Right lobe of liver (tissue), 6 donors: ENCODE measurements at regions not wholly inside any gene's neighbourhood (a gene's known extent, or its start where the extent isn't known, plus 50 kb on each side); places are given as distances from the start of the nearest gene placed in this dataset.
A peak's percentile ranks its signal among the peaks of the same experiment; 100 is the strongest.

ENCODE experiments used
- ATAC-seq, 4 donors: fragments of 200-7000 bp; cut with Tn5 transposase; one replicate each; pipeline ENCODE4 v1.9.1; 2020; ENCODE audit warnings: mild to moderate bottlenecking in 4 of 4, moderate library complexity in 4 of 4
- DNase-seq, 3 donors: peaks; one replicate each; pipeline ENCODE4 v3.0.0-alpha.2; 2020
- H3K27ac ChIP-seq, 3 donors: fragments of 200-600 bp; one replicate each; pipeline ENCODE4 v1.8.0; 2022
- H3K27me3 ChIP-seq, 2 donors: fragments of 200-600 bp; one replicate each; pipeline ENCODE4 v1.8.0; 2022
- H3K36me3 ChIP-seq, 4 donors: fragments of 200-600 bp; sonication (generic) in 1 of 4; one replicate each; pipeline versions ENCODE4 v1.5.1 to v1.8.0; 2017 to 2022; ENCODE audit warnings: control low read depth in 1 of 4
- H3K4me1 ChIP-seq, 4 donors: fragments of 200-600 bp; sonication (generic) in 1 of 4; one replicate each; pipeline versions ENCODE4 v1.5.1 to v1.8.0; 2017 to 2022; ENCODE audit warnings: control low read depth in 1 of 4
- H3K4me3 ChIP-seq, 3 donors: fragments of 200-600 bp; one replicate each; pipeline ENCODE4 v1.8.0; 2022
- H3K9me3 ChIP-seq, 4 donors: fragments of 200-600 bp; sonication (generic) in 1 of 4; one replicate each; pipeline versions ENCODE4 v1.5.1 to v1.8.0; 2017 to 2022; ENCODE audit warnings: control low read depth in 1 of 4
- CTCF ChIP-seq, 4 donors: fragments of 200-600 bp in 3 of 4; fragments of 450-650 bp in 1 of 4; IDR thresholded peaks; one replicate each; pipeline versions ENCODE4 v1.5.1 to v1.8.0; 2016 to 2022; ENCODE audit warnings: antibody characterized with exemption in 4 of 4, mild to moderate bottlenecking in 2 of 4
- POLR2A ChIP-seq: fragments of 450-650 bp; IDR thresholded peaks from one replicate; pipeline ENCODE4 v1.6.1; 2017; ENCODE audit warnings: antibody characterized with exemption, mild to moderate bottlenecking
- WGBS: methylation state at CpG from one replicate; pipeline ENCODE4 v1.1.6; 2018; ENCODE audit warnings: low coverage, low lambda C conversion rate; ENCODE audit not compliant: insufficient coverage; ENCODE audit errors: missing lambda C conversion rate; 5-methylcytosine and 5-hydroxymethylcytosine counted together
- intact Hi-C, 2 donors: fragments of 100-400 bp; cut with DNase I; formaldehyde crosslinking; loops; one replicate each; pipeline versions ENCODE4 v1.11.2 to v1.14.1; 2022
- donor health status: DM: no; HTN: yes; CAD: no.
- donor health status: DM: no; HTN: no; CAD: no.
- donor health status: DM: no; HTN: no; CAD: no.
- donor health status: DM: no; HTN: yes; CAD: no.
- donor health status: DM: no; HTN: yes; CAD: no.

GRCh38 chr22:22746963-22747933, 102.8 kb downstream of the GGTLC2 start:
- Histone ChIP-seq H3K27me3 (no peaks in the 10 kb centered on the region), H3K4me1 (peaks cover 0 to under 1% (median 0%) of the 10 kb centered on the region in 4 donors), H3K9me3 (no peaks in the 10 kb centered on the region), H3K27ac (no peak overlapping the region), H3K36me3 (no peaks in the 10 kb centered on the region), H3K4me3 (no peak overlapping the region)
- ATAC-seq (no peak), DNase-seq (no peak)
- intact Hi-C loops = no loop called here
- 46% methylated on average over 3 of the region's 8 CpGs for WGBS
- TF ChIP-seq POLR2A (no peak), CTCF (IDR thresholded peaks at IDR 0.05) (no peak)

GRCh38 chr22:22748297-22748743, 103.9 kb downstream of the GGTLC2 start:
- WGBS = 60% methylated on average over 5 of the region's 5 CpGs
- ATAC-seq (peak; percentile 64 to 82 (median 78)), DNase-seq (peak in 1 of 3 donors; percentile 53)
- Histone ChIP-seq H3K4me1 (peaks cover 0 to 11% (median 7%) of the 10 kb centered on the region in 4 donors), H3K9me3 (no peaks in the 10 kb centered on the region), H3K27me3 (no peaks in the 10 kb centered on the region), H3K27ac (no peak overlapping the region), H3K36me3 (no peaks in the 10 kb centered on the region), H3K4me3 (no peak overlapping the region)
- TF ChIP-seq POLR2A = no peak
- TF ChIP-seq CTCF (IDR thresholded peaks at IDR 0.05) = peak; percentile 54 to 92 (median 78)
- intact Hi-C loops = no loop called here

- intact Hi-C loops = no loop called here
- H3K4me1 ChIP-seq = peaks cover 0 to 16% (median 9%) of the 10 kb centered on the region in 4 donors
- H3K36me3 ChIP-seq = no peaks in the 10 kb centered on the region
- DNase-seq = no peak
- no peaks in the 10 kb centered on the region for H3K9me3 ChIP-seq
- H3K27me3 ChIP-seq = no peaks in the 10 kb centered on the region
- no peak overlapping the region for H3K4me3 ChIP-seq
- H3K27ac ChIP-seq = no peak overlapping the region
- WGBS = 83% methylated on average over 1 of the region's 1 CpG
- no peak for ATAC-seq
- TF ChIP-seq POLR2A (no peak), CTCF (IDR thresholded peaks at IDR 0.05) (no peak)
Observed at GRCh38 chr22:22748756-22749155, 104.3 kb downstream of the GGTLC2 start.

- Histone ChIP-seq H3K36me3 (no peaks in the 10 kb centered on the region), H3K9me3 (no peaks in the 10 kb centered on the region), H3K27me3 (no peaks in the 10 kb centered on the region), H3K27ac (no peak overlapping the region), H3K4me3 (no peak overlapping the region), H3K4me1 (peaks cover 0 to 21% (median 12%) of the 10 kb centered on the region in 4 donors)
- ATAC-seq = no peak
- intact Hi-C loops = no loop called here
- WGBS = 70% methylated on average over 2 of the region's 7 CpGs
- no peak for TF ChIP-seq CTCF (IDR thresholded peaks at IDR 0.05)
- no peak for TF ChIP-seq POLR2A
- DNase-seq = no peak
Observed at GRCh38 chr22:22749167-22749758, 104.8 kb downstream of the GGTLC2 start.
